ENCODE measurements at regions not wholly inside any gene's neighbourhood (a gene's known extent, or its start where the extent isn't known, plus 50 kb on each side); places are given as distances from the start of the nearest gene placed in this dataset.

DNA sequence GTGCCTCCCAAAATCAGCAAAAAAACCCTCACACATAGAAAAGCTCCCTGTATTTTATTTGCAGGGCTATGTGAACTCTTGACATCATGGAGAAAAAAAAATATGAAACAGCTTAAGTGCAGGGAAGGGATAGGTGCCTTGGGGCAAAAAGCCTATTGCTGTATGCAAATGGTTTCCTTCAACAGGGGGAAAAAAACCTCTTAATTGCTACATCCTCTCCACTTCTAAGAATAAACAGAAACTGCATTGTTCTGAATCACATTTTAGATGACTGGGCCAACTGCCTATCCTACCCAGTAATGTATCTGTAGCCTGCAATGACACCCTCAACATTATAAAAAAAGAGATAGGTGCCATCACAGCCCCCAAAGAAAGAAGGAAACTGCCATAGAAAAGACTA is 229.4 kb upstream of the GALNTL6 start:
- TF ChIP-seq, protein P1, sequence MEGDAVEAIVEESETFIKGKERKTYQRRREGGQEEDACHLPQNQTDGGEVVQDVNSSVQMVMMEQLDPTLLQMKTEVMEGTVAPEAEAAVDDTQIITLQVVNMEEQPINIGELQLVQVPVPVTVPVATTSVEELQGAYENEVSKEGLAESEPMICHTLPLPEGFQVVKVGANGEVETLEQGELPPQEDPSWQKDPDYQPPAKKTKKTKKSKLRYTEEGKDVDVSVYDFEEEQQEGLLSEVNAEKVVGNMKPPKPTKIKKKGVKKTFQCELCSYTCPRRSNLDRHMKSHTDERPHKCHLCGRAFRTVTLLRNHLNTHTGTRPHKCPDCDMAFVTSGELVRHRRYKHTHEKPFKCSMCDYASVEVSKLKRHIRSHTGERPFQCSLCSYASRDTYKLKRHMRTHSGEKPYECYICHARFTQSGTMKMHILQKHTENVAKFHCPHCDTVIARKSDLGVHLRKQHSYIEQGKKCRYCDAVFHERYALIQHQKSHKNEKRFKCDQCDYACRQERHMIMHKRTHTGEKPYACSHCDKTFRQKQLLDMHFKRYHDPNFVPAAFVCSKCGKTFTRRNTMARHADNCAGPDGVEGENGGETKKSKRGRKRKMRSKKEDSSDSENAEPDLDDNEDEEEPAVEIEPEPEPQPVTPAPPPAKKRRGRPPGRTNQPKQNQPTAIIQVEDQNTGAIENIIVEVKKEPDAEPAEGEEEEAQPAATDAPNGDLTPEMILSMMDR (IDR thresholded peaks at IDR 0.05), result no peak
- no peak for TF ChIP-seq SP1 (CRISPR knock-in tag; conservative IDR thresholded peaks at IDR 0.05)
- TF ChIP-seq, protein P2, sequence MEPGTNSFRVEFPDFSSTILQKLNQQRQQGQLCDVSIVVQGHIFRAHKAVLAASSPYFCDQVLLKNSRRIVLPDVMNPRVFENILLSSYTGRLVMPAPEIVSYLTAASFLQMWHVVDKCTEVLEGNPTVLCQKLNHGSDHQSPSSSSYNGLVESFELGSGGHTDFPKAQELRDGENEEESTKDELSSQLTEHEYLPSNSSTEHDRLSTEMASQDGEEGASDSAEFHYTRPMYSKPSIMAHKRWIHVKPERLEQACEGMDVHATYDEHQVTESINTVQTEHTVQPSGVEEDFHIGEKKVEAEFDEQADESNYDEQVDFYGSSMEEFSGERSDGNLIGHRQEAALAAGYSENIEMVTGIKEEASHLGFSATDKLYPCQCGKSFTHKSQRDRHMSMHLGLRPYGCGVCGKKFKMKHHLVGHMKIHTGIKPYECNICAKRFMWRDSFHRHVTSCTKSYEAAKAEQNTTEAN (CRISPR knock-in tag; IDR thresholded peaks at IDR 0.05), result no peak
- TF ChIP-seq, protein P3, sequence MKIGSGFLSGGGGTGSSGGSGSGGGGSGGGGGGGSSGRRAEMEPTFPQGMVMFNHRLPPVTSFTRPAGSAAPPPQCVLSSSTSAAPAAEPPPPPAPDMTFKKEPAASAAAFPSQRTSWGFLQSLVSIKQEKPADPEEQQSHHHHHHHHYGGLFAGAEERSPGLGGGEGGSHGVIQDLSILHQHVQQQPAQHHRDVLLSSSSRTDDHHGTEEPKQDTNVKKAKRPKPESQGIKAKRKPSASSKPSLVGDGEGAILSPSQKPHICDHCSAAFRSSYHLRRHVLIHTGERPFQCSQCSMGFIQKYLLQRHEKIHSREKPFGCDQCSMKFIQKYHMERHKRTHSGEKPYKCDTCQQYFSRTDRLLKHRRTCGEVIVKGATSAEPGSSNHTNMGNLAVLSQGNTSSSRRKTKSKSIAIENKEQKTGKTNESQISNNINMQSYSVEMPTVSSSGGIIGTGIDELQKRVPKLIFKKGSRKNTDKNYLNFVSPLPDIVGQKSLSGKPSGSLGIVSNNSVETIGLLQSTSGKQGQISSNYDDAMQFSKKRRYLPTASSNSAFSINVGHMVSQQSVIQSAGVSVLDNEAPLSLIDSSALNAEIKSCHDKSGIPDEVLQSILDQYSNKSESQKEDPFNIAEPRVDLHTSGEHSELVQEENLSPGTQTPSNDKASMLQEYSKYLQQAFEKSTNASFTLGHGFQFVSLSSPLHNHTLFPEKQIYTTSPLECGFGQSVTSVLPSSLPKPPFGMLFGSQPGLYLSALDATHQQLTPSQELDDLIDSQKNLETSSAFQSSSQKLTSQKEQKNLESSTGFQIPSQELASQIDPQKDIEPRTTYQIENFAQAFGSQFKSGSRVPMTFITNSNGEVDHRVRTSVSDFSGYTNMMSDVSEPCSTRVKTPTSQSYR (CRISPR knock-in tag; IDR thresholded peaks at IDR 0.05), result no peak
